HG02973 (cell line): ENCODE measurements at regions not wholly inside any gene's neighbourhood (a gene's known extent, or its start where the extent isn't known, plus 50 kb on each side); places are given as distances from the start of the nearest gene placed in this dataset.
"Not testable (repeated sequence)": the region's sequence is repeated elsewhere in the genome, so short reads cannot be mapped to it uniquely, and the experiment has no call there.

Experiments
- ATAC-seq: cut with Tn5 transposase; IDR thresholded peaks from one replicate; pipeline ENCODE4 v1.9.1; 2021; ENCODE audit warnings: moderate library complexity; ENCODE audit not compliant: unreplicated experiment

GRCh38 chr9:31040564-31040963 is 1343.9 kb upstream of the ACO1 start:
- ATAC-seq = no peak

- no peak for ATAC-seq
These were observed 1338.6 kb upstream of the ACO1 start for GRCh38 chr9:31045810-31046209.

- ATAC-seq = not testable (repeated sequence)
These were observed 1322.9 kb upstream of the ACO1 start for GRCh38 chr9:31061592-31061991.

- ATAC-seq = no peak
These were observed 1318.8 kb upstream of the ACO1 start for GRCh38 chr9:31065691-31066090.

GRCh38 chr9:31067418-31067817 is 1317.0 kb upstream of the ACO1 start:
- ATAC-seq = no peak

- ATAC-seq = no peak
These were observed 1312.7 kb upstream of the ACO1 start for GRCh38 chr9:31071606-31072286.

- ATAC-seq = peak; percentile 69
These were observed 1306.3 kb upstream of the ACO1 start for GRCh38 chr9:31078175-31078574.

GRCh38 chr9:31084350-31084749 is 1300.1 kb upstream of the ACO1 start:
- no peak for ATAC-seq

GRCh38 chr9:31089549-31090221 is 1294.8 kb upstream of the ACO1 start:
- ATAC-seq = no peak

GRCh38 chr9:31100311-31100710 is 1284.1 kb upstream of the ACO1 start:
- ATAC-seq = no peak

- ATAC-seq = no peak
These were observed 1280.6 kb upstream of the ACO1 start for GRCh38 chr9:31103836-31104235.

GRCh38 chr9:31104249-31104648 is 1280.2 kb upstream of the ACO1 start:
- no peak for ATAC-seq

GRCh38 chr9:31112491-31112890 is 1272.0 kb upstream of the ACO1 start:
- no peak for ATAC-seq

GRCh38 chr9:31114346-31114745 is 1270.1 kb upstream of the ACO1 start:
- ATAC-seq = no peak

- peak; percentile 89 for ATAC-seq
These were observed 1264.5 kb upstream of the ACO1 start for GRCh38 chr9:31119890-31120454.

GRCh38 chr9:31124389-31124788 is 1260.1 kb upstream of the ACO1 start:
- no peak for ATAC-seq

GRCh38 chr9:31135567-31135966 is 1248.9 kb upstream of the ACO1 start:
- no peak for ATAC-seq

GRCh38 chr9:31136524-31136923 is 1247.9 kb upstream of the ACO1 start:
- no peak for ATAC-seq

- ATAC-seq = no peak
These were observed 1247.0 kb upstream of the ACO1 start for GRCh38 chr9:31137176-31138160.

- ATAC-seq = peak; percentile 82
These were observed 1244.1 kb upstream of the ACO1 start for GRCh38 chr9:31140316-31140715.

- no peak for ATAC-seq
These were observed 1242.0 kb upstream of the ACO1 start for GRCh38 chr9:31142456-31142855.
